NCI-H2107 (cell line): ENCODE measurements at regions not wholly inside any gene's neighbourhood (a gene's known extent, or its start where the extent isn't known, plus 50 kb on each side); places are given as distances from the start of the nearest gene placed in this dataset.
"Not testable (repeated sequence)": the region's sequence is repeated elsewhere in the genome, so short reads cannot be mapped to it uniquely, and the experiment has no call there.

ENCODE experiments used
- DNase-seq: peaks from one replicate; lab custom pipeline; 2025; lab: John Stamatoyannopoulos, UW

DNA sequence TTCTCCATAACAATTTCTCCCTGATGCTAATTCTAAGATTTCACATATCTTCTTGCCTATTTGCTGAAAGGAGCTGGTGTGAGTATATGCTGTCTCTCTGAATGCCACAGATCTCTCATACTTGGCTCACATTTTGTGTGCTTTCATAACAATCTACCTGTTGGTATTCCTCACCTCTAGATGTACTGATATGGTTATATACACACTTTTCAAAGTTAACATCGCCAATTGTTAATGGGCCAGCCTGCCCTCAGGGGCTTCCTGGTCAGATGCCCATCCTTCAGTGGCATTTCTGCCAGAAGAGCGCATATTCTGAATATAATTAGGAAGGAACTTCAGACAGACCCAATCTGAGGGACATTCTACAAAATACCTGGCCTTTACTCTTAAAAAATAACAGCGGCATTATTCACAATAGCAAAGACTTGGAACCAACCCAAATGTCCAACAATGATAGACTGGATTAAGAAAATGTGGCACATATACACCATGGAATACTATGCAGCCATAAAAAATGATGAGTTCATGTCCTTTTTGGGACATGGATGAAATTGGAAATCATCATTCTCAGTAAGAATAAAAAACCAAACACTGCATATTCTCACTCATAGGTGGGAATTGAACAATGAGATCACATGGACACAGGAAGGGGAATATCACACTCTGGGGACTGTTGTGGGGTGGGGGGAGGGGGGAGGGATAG lies 123.9 kb upstream of the FAT1 start:
- DNase-seq, result not testable (repeated sequence)

DNA sequence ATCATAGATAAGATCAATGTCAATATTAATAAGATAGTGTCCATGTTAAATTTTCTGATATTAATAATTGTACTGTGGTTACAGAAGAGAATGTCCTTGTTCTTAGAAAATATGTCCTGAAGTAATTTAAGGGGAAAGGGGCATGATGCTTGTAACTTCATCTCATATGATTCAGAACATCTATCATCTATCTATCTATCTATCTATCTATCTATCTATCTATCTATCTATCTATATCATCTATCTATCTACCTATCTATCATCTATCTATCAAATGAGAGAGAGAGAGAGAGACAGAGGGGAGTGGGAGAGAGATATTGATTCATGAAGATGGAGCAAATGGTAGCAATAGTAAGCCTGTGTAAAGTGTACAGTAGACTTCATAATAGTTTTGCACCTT lies 124.8 kb upstream of the FAT1 start:
- DNase-seq, result no peak

DNA sequence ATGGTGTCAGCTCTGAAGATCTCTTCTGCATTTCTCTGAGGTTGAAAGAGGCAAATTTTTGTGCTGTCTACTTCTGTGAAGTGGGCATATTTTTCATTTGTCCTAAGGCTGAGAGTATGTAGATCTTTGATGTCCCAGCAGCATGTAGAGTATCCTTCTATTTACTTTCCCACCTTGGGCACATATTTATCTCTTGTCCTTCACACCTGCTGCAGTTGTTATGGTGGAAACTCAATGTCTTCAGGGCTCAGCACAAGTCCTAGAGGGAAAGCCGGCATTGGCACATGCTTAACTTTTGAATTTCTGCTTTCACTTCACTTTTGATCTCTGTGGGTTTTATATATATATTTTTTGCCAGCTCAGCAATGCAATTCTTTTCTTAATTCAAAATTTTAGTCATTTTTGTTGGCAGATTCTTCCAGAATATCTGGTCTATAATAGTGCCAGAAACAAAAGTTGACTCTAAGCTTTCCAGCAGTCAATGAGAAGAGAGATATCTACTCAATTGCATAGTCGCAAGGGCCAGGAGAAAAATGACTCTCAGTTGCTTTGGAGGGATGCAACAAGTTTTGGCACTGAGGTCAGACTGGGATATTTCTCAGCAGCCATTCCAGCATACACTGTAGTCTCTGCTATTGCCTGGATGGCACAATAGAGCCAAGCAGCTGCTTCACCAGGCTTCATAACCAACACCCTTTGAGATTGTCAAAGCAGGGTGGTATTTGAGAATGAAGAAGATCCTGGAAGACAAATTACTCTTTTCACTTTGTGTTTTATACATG lies 127.8 kb upstream of the FAT1 start:
- no peak for DNase-seq

DNA sequence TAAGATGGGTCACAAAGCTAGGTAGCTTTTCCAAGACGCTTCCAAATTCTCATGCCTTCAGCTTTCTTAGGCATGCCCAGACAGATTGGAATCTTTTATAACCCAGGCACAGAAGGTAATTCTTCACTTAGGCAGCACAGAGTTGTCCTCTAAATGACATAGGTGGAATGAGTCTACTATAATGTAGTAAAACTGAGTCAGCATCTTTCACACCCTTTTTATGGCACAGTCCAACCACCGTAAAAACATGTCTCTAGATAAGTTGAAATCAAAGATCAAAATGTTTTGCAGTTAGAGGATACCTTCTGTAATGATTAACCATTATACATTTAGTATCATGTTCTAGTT lies 128.4 kb upstream of the FAT1 start:
- no peak for DNase-seq

DNA sequence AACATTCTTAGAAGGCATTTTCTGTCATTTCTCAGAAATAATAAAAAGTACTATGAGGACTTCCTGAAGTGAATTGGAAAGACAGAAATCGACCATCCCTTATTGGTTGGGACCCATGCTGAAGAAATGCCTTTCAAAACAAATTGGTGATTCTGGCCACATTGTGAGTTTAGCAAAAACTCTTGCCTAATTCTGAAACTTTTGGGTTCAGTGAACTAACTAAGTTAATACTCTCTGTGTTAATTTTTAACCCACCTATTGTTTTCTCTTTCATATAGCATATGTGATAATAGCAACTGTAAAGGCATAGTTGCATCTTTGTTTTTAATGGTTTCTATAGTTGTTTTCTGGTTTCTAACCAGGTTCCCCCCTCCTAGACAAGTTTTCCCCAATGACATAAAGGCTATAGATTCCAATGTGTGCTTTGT lies 129.3 kb upstream of the FAT1 start:
- DNase-seq, result no peak

DNA sequence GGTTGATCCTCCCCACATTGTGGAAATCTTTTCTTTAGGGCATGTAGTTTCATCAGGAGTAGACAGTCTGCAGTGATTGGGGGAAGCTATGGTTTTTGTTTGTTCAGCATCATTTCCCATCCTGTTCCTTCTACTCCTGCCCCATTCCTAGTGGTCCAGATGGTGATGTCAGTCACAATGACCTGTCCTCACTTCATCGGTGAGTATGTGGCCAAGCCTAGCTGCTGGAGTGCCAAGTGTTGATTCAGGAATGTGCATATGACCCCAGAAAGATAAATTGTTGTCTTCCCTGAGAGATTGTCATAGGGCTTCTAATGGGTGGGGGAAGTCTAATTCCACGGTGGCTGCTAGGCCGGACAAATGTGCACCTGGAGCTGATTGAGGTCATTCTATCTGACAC lies 130.6 kb upstream of the FAT1 start:
- DNase-seq, result no peak

DNA sequence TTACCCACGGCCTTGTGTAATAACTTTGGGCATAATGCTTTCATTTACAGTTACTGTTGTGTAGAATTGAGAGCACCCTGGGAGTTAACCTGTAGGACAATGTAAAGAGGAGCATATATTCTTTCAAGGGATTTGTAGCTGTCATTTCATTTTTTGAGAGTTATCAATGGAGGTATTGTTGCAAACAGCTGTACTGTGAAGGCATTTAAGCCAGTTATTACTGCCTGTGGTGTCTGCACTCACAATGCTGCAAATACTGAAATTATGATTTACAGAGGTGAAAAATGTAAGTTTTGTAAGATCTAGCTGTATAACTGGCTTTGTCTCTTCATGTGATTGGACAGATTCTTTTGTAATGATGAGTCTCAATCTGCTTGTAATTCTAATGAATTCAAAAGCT lies 131.5 kb upstream of the FAT1 start:
- no peak for DNase-seq

DNA sequence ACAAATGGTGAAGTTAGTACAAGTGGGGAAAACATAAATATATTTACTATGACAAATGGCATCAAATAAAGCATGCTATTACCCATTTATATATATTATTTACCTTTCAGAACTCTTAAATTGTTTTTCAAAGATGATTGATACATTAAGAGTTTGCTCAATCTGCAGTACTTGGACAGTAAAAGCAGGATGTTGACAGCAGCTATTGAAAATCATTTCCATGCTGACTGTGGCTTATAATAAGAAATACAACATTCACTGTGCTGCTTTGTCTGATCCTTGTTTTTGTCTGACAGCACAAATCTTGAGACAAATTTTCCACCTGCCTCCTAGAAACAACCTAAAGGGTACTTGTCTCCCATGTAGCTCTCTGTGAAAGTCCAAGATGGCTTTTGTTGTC lies 134.1 kb upstream of the FAT1 start:
- no peak for DNase-seq

DNA sequence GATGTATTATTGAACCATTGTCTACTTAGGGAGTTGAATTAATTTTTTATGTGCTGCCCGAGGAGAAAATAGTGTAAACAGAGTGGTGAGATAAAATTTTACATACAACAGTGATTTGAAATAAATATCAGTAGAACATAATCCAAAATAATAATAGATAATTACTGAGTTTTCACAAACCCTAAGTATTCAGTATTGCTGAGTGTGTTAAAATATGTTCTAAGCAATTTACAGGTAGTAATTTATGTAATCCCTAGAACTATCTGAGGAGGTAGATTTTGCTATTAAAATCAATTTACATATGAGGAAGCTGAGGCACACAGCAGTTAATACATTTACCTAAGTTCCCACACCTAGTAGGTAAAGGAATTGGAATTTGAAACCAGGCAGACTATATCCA lies 134.7 kb upstream of the FAT1 start:
- DNase-seq, result no peak

DNA sequence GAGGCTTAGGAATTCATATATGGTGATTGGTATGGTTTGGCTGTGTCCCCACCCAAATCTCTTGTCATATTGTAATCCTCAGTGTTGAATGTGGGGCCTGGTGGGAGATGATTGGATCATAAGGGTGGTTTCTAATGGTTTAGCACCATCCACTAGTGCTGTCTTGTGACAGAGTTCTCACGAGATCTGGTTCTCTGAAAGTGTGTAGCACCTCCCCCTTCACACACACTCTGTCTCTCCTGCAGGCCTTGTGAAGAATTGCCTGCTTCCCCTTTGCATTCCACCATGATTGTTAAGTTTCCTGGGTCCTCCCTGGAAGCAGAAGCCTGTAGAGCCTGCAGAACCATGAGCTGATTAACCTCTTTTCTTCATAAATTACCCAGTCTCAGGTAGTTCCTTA lies 135.8 kb upstream of the FAT1 start:
- no peak for DNase-seq

DNA sequence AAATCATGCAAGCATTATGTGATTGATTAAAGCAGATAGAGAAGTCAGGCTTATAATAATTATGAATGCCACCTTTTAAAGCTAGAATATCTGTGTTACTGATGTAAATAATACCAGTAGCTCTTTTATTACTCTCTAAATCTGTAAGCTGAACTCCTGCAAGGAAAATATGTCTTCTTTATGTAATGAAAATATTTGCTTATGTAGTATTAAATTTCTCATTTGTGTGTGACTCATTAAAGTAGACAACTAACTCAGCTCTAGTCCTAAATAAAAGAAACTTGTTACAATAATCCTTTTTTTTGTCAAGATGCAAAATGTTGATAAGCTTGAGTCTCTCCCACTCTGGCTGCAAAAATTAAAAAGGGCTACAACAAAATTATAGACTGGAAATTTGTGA lies 137.7 kb upstream of the FAT1 start:
- DNase-seq, result no peak

DNA sequence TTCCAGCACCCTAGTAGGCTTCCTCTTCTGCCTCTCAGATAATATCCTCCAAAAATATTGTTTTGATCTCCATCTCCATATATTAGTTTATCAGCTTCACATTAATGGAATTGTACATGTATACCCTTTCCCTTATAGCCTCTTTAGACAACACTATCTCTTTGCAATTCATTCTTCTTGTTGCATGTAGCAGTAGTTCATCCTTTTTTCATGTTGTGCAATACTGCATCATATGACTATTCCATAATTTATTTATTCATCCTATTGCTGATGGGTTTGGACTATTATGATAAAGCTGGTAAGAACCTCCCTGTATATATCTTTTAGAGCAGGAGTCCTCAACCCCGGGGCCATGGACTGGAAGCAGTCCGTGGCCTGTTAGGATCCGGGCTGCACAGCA lies 148.2 kb upstream of the FAT1 start:
- DNase-seq, result no peak

DNA sequence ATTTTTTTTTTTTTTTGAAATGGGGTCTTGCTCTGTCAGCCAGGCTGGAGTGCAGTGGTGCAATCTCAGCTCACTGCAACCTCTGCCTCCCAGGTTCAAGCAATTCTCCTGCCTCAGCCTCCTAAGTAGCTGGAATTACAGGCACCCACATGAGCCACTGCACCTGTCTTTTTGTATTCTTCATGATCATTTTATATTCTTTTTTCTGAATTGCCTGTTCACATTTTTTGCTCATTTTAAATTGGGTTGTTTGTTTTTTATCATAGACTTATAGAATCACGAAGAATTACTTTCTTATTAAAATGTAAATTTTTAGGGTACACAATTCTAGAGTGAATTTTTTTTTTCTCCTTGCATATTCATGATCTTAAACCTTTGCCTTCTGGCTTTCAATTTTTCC lies 149.4 kb upstream of the FAT1 start:
- DNase-seq, result not testable (repeated sequence)

DNA sequence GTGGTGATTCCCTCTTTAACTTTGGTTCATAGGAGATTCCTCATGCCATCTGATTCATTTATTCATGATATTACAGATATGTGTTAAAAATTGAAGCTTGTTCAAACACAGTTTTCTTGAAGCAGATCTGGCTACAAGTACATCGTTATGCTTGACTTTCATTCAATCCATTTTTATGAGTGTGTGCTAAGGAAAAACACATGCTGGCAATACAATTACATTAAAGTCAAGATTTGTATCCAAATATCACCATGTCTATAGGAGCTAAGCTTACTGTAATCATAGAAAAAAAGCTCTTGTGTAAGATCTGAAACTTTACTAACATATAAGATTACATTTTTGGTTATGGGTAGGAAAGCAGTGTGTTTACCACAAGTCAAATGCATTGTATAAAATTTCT lies 151.8 kb upstream of the FAT1 start:
- no peak for DNase-seq

DNA sequence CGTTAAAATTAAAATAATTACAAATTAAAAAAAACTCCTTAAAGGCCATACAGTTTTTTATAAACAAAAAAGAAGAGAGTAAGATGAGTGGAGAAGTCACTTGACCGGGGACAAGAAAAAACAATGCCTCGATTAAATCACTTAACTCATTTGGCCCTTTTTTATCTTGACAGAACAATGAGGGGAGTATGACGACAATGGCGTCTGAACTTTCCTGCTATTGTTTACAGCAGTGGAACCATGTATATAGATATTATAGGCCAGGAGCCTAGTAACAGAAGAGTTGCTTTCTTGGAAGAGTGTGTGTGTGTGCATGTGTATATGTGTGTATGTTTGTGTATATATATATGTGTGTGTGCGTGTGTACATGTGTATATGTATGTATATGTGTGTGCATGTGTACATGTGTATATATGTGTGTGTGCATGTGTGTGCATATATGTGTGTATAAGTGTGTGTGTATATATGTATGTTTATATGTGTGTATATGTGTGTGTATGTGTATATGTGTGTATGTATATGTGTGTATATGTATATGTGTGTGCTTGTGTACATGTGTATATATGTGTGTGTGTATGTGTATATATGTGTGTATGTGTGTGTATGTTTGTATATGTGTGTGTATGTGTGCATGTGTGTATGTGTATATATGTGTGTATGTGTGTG lies 153.4 kb upstream of the FAT1 start:
- no peak for DNase-seq

DNA sequence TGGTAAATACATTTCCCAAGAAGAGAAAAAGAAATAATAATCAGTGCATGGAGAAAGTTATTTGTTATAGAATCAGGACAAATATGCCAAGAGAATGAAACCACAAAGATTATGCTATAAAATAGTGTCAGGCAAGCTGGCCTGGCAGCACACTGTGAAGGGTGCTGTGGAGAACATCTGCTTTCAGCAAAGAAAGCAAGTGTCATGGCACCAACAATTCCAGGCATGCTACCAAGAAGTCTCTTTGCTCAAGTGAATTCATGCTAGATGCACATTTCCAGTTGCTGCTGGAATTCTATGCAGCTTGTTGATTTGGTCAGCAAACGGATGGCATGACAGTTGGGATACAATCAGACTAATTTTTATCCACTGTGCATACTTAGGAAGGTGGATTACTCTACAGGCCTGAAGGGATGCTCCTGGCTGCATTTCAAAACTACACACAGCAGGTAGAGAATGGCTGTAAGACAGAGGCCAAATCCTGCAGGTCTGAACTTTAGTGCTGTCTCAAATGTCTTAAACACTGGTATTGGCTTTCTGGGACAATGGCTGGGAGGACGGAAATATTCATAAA lies 154.6 kb upstream of the FAT1 start:
- DNase-seq, result no peak

DNA sequence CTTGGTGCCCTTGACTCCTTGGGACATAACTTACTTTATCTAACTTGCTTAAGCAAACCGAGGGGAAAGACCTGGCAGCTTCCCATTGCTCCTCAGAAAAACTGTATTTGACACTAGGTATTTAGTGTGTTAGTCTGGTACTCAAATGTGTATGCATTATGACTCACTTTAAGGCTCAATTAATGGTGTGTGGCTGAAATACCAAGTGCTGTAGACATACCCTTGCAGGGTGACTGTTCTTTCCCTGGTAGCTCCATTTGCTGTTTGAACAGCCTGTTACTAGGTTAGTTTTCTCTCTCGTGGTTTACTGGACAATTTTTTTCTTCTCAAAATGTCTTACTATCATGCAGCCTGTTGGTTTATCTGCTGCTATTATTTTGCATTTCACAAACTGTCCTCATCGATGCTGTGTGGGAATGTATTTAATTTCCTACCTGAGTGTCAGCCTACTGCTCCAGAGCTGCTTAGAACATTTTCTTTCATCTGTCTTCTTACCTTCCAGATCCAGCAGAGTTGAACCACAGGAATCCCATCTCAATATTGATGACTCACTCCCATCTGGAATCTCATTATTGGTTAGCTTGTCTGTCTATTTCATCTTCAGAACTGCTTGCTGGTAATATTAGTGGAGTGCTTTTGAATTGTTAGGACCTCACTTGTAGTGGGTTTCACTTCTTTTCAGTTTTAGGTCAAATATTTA lies 158.0 kb upstream of the FAT1 start:
- no peak for DNase-seq

DNA sequence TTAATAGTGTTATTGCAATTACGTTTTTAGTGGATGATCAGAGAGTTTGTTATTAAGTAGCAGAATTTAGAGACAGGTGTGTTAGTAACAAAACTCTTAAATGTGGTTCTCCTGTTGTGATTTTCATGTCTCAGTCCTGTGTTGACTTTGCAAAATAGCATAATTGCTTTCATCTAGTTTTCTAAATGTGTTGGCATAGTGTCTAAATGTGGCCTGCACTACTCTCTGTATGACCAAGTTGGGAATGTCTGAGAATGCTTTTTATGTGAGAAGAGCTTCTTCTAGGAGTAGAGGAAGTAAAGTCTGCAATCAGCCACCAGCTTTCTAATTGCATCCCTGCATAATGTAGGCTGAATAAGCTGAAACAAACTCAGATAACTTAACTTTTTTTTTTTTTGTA lies 158.6 kb upstream of the FAT1 start:
- DNase-seq, result no peak

DNA sequence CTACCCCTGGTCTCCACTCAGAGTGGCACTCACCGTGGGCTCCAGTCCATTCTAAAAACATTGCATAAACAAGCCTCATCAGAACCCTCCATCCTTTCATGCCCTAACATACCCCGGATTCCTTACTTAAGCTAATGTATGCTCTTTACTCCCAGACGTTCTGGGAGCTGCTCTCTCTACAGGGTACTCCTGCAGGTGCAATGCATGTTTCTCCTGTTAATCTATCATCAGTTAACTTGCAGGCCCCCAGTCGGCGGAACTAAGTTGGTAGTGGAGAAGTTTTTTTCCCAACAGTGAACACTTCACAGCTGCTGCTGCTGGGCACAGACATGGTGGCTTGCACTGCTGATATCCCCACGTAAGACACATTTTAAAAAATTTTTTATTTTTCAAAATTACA lies 161.6 kb upstream of the FAT1 start:
- DNase-seq, result no peak

DNA sequence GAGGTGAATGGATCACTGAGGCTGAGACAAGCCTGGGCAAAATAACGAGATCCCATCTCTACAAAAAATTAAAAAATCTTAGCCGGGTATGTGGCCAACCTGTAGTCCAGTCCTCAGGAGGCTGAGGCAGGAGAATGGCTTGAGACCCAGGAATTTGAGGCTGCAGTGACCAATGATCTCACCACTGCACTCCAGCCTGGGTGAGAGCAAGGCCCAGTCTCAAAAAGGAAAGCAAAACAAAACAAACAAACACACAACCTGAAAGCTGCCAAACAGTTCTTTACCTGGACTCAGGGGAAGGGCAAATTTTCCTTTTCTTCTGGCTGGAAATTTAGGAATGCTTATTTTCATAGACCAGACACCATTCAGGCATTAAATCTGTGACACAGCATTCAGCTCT lies 163.1 kb upstream of the FAT1 start:
- no peak for DNase-seq

DNA sequence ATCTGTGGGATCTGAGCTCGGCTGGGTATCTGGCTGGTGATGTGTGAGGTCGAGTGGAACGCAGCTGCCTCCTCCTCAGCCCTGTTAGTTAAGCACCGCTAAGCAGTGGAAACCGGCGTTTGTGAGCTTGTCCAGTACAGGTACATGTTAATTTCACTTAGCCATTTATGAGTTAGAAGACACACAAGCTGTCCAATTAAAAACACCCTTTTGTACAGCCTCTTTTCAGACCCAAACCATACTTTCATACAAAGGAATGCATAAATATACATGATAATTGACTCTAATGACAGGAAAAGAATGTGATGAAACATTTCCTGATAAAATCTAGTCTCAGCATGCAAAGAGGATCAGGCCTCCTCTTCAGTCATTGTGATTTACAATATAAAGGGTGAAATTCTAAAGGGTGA lies 163.6 kb upstream of the FAT1 start:
- DNase-seq, result no peak

DNA sequence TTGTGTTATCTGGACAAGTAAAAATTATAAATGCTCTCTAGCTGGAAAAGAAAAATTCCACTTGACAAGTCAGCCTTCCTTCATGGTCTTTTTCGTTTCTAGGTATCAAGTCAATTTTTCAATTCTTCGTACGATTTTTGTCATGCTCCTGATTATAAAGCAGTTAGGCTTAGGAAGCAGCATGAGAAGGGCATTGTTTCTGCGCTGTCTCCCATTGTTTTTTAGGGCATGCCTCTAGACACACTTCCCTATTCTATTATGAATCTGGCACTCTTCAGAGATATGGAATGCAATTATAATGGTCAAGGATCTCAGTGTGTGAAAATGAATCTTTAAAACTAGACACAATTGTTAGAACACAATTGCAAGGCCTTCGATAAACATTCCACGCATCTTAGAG lies 164.1 kb upstream of the FAT1 start:
- DNase-seq, result no peak
